HG03457 (cell line): ENCODE measurements at regions not wholly inside any gene's neighbourhood (a gene's known extent, or its start where the extent isn't known, plus 50 kb on each side); places are given as distances from the start of the nearest gene placed in this dataset.
"Not testable (repeated sequence)": the region's sequence is repeated elsewhere in the genome, so short reads cannot be mapped to it uniquely, and the experiment has no call there.

Experiments
- ATAC-seq: cut with Tn5 transposase; IDR thresholded peaks from one replicate; pipeline ENCODE4 v1.9.1; 2021; ENCODE audit warnings: moderate number of reproducible peaks; ENCODE audit not compliant: unreplicated experiment

- ATAC-seq, result not testable (repeated sequence)
Observed at GRCh38 chr6:28831683-28832082, 92.1 kb downstream of the TRIM27 start.

GRCh38 chr6:28836703-28837102, 87.1 kb downstream of the TRIM27 start:
- ATAC-seq, result not testable (repeated sequence)

- ATAC-seq, result peak; percentile 30
Observed at GRCh38 chr6:28838289-28838633, 85.5 kb downstream of the TRIM27 start.

GRCh38 chr6:28838634-28839442, 84.9 kb downstream of the TRIM27 start:
- ATAC-seq, result peak; percentile 50

GRCh38 chr6:28839443-28840120, 84.2 kb downstream of the TRIM27 start:
- ATAC-seq, result no peak

GRCh38 chr6:28841290-28841689, 82.5 kb downstream of the TRIM27 start:
- no peak for ATAC-seq

GRCh38 chr6:28848756-28849155, 75.0 kb downstream of the TRIM27 start:
- ATAC-seq, result not testable (repeated sequence)
